Endodermal cell (in vitro differentiated cells): ENCODE measurements at regions not wholly inside any gene's neighbourhood (a gene's known extent, or its start where the extent isn't known, plus 50 kb on each side); places are given as distances from the start of the nearest gene placed in this dataset.

Experiments used
- DNase-seq: peaks from one replicate; pipeline ENCODE4 v3.0.0-alpha.2; 2017
- H3K27ac ChIP-seq: 2 replicates; pipeline ENCODE4 v1.5.1; 2013; ENCODE audit warnings: mild to moderate bottlenecking, low read depth, low read length, moderate library complexity
- H3K27me3 ChIP-seq: 2 replicates; pipeline ENCODE4 v1.6.1; 2013; ENCODE audit warnings: mild to moderate bottlenecking, low read length, moderate library complexity; ENCODE audit not compliant: insufficient read depth, control insufficient read depth, poor library complexity, severe bottlenecking
- H3K36me3 ChIP-seq: 2 replicates; pipeline ENCODE4 v1.7.0; 2013; ENCODE audit warnings: mild to moderate bottlenecking, low read length, moderate library complexity; ENCODE audit not compliant: control insufficient read depth, insufficient read depth
- H3K4me1 ChIP-seq: one replicate; pipeline ENCODE4 v1.7.0; 2013; ENCODE audit warnings: low read length; ENCODE audit not compliant: control insufficient read depth, insufficient read depth
- H3K4me3 ChIP-seq: 2 replicates; pipeline ENCODE4 v1.5.1; 2013; ENCODE audit warnings: mild to moderate bottlenecking, low read length, moderate library complexity
- H3K9ac ChIP-seq: 2 replicates; pipeline ENCODE4 v1.6.1; 2013; ENCODE audit warnings: mild to moderate bottlenecking, low read length, moderate library complexity; ENCODE audit not compliant: poor library complexity, severe bottlenecking; ENCODE audit errors: extremely low read depth
- H3K9me3 ChIP-seq: 2 replicates; pipeline ENCODE4 v1.6.1; 2013; ENCODE audit warnings: mild to moderate bottlenecking, low read length, moderate library complexity; ENCODE audit not compliant: control insufficient read depth
- H3K27ac Mint-ChIP-seq: 2 replicates; pipeline ENCODE4 v1.8.0; 2020; ENCODE audit warnings: mixed read lengths
- H3K27me3 Mint-ChIP-seq: 2 replicates; pipeline ENCODE4 v1.8.0; 2021; ENCODE audit warnings: mild to moderate bottlenecking, mixed read lengths; ENCODE audit not compliant: insufficient read depth
- H3K36me3 Mint-ChIP-seq: 2 replicates; pipeline ENCODE4 v1.8.0; 2020; ENCODE audit warnings: low read depth, mixed read lengths
- H3K4me1 Mint-ChIP-seq: 2 replicates; pipeline ENCODE4 v1.8.0; 2020; ENCODE audit warnings: mixed read lengths
- H3K4me3 Mint-ChIP-seq: 2 replicates; pipeline ENCODE4 v1.8.0; 2020; ENCODE audit warnings: mild to moderate bottlenecking, moderate library complexity, mixed read lengths
- H3K9me3 Mint-ChIP-seq: 2 replicates; pipeline ENCODE4 v1.8.0; 2020; ENCODE audit warnings: mild to moderate bottlenecking, mixed read lengths
- CTCF ChIP-seq: fragments of 200-600 bp; sonication (generic); conservative IDR thresholded peaks from 2 replicates; pipeline ENCODE4 v1.5.0; 2021; ENCODE audit warnings: antibody characterized with exemption, mild to moderate bottlenecking
- WGBS, 2 experiments: methylation state at CpG; one replicate each; pipeline versions ENCODE4 v1.1.5 to v1.1.7; 2013; ENCODE audit warnings: missing lambda C conversion rate in 2 of 2, mixed read lengths in 1 of 2; ENCODE audit not compliant: insufficient coverage in 1 of 2, insufficient read length in 1 of 2; 5-methylcytosine and 5-hydroxymethylcytosine counted together

- no peak overlapping the region for H3K4me3 Mint-ChIP-seq
- H3K4me1 Mint-ChIP-seq: no peaks in the 10 kb centered on the region
- peaks cover 6% of the 10 kb centered on the region for H3K9me3 Mint-ChIP-seq
- peaks cover 5% of the 10 kb centered on the region for H3K9me3 ChIP-seq
- no peak for DNase-seq
- WGBS, 2 experiments: 68 to 93% methylated on average over 2 of the region's 2 CpGs
- H3K27me3 ChIP-seq: no peaks in the 10 kb centered on the region
- H3K27me3 Mint-ChIP-seq: no peaks in the 10 kb centered on the region
- H3K27ac Mint-ChIP-seq: no peak overlapping the region
- no peaks in the 10 kb centered on the region for H3K36me3 Mint-ChIP-seq
- H3K4me1 ChIP-seq: no peaks in the 10 kb centered on the region
- no peak overlapping the region for H3K27ac ChIP-seq
- TF ChIP-seq CTCF: no peak
- H3K36me3 ChIP-seq: no peaks in the 10 kb centered on the region
- H3K4me3 ChIP-seq: no peak overlapping the region
- H3K9ac ChIP-seq: no peak overlapping the region
Observed at GRCh38 chr5:40360685-40361084, 319.0 kb upstream of the PTGER4 start.

GRCh38 chr5:40359832-40360231 is 319.9 kb upstream of the PTGER4 start:
- Mint-ChIP-seq H3K27ac (no peak overlapping the region), H3K27me3 (no peaks in the 10 kb centered on the region), H3K36me3 (no peaks in the 10 kb centered on the region), H3K9me3 (peaks cover 6% of the 10 kb centered on the region), H3K4me3 (no peak overlapping the region), H3K4me1 (no peaks in the 10 kb centered on the region)
- WGBS, 2 experiments: 88% methylated on average over 1 of the region's 2 CpGs
- TF ChIP-seq CTCF: no peak
- no peak for DNase-seq
- no peaks in the 10 kb centered on the region for H3K27me3 ChIP-seq
- no peak overlapping the region for H3K9ac ChIP-seq
- peaks cover 5% of the 10 kb centered on the region for H3K9me3 ChIP-seq
- no peaks in the 10 kb centered on the region for H3K36me3 ChIP-seq
- no peak overlapping the region for H3K4me3 ChIP-seq
- no peaks in the 10 kb centered on the region for H3K4me1 ChIP-seq
- no peak overlapping the region for H3K27ac ChIP-seq

- Histone ChIP-seq H3K4me3 (no peak overlapping the region), H3K9me3 (peaks cover 5% of the 10 kb centered on the region), H3K36me3 (no peaks in the 10 kb centered on the region), H3K27ac (no peak overlapping the region), H3K27me3 (no peaks in the 10 kb centered on the region), H3K4me1 (no peaks in the 10 kb centered on the region), H3K9ac (no peak overlapping the region)
- no peak for DNase-seq
- no peaks in the 10 kb centered on the region for H3K4me1 Mint-ChIP-seq
- TF ChIP-seq CTCF: no peak
- WGBS, 2 experiments: 100% methylated on average over 1 of the region's 1 CpG; no CpG with 5 or more reads in 1 of the 2 experiments
- H3K36me3 Mint-ChIP-seq: no peaks in the 10 kb centered on the region
- H3K9me3 Mint-ChIP-seq: peaks cover 6% of the 10 kb centered on the region
- no peaks in the 10 kb centered on the region for H3K27me3 Mint-ChIP-seq
- no peak overlapping the region for H3K4me3 Mint-ChIP-seq
- no peak overlapping the region for H3K27ac Mint-ChIP-seq
Observed at GRCh38 chr5:40359093-40359492, 320.6 kb upstream of the PTGER4 start.
